DMS114 treated with DMSO at 0.1 percent for 48 hours (cell line): ENCODE measurements at regions not wholly inside any gene's neighbourhood (a gene's known extent, or its start where the extent isn't known, plus 50 kb on each side); places are given as distances from the start of the nearest gene placed in this dataset.

Experiments used
- DNase-seq: peaks from one replicate; lab custom pipeline; 2025; ENCODE audit not compliant: unreplicated experiment; lab: John Stamatoyannopoulos, UW

- DNase-seq: no peak
These were observed 77.4 kb upstream of the ALDH1B1 start for GRCh38 chr9:38315085-38315595.

- DNase-seq: no peak
These were observed 79.1 kb upstream of the ALDH1B1 start for GRCh38 chr9:38313421-38313820.

- no peak for DNase-seq
These were observed 80.1 kb upstream of the ALDH1B1 start for GRCh38 chr9:38312406-38312805.

- DNase-seq: no peak
These were observed 80.9 kb upstream of the ALDH1B1 start for GRCh38 chr9:38311382-38312270.

- no peak for DNase-seq
These were observed 82.9 kb upstream of the ALDH1B1 start for GRCh38 chr9:38309324-38310195.

- no peak for DNase-seq
These were observed 84.4 kb upstream of the ALDH1B1 start for GRCh38 chr9:38308136-38308535.

- no peak for DNase-seq
These were observed 85.6 kb upstream of the ALDH1B1 start for GRCh38 chr9:38306899-38307298.

- DNase-seq: no peak
These were observed 86.9 kb upstream of the ALDH1B1 start for GRCh38 chr9:38305582-38305981.

GRCh38 chr9:38301376-38302106 is 91.0 kb upstream of the ALDH1B1 start:
- no peak for DNase-seq

- no peak for DNase-seq
These were observed 92.6 kb upstream of the ALDH1B1 start for GRCh38 chr9:38299856-38300255.

GRCh38 chr9:38298904-38299303 is 93.6 kb upstream of the ALDH1B1 start:
- DNase-seq: no peak

GRCh38 chr9:38298503-38298902 is 94.0 kb upstream of the ALDH1B1 start:
- DNase-seq: no peak

- no peak for DNase-seq
These were observed 95.7 kb upstream of the ALDH1B1 start for GRCh38 chr9:38296807-38297206.

- DNase-seq: no peak
These were observed 96.7 kb upstream of the ALDH1B1 start for GRCh38 chr9:38295764-38296163.

GRCh38 chr9:38294220-38294960 is 98.1 kb upstream of the ALDH1B1 start:
- DNase-seq: no peak

- no peak for DNase-seq
These were observed 99.5 kb upstream of the ALDH1B1 start for GRCh38 chr9:38293022-38293421.

- no peak for DNase-seq
These were observed 100.0 kb upstream of the ALDH1B1 start for GRCh38 chr9:38292480-38292879.

- DNase-seq: no peak
These were observed 102.6 kb upstream of the ALDH1B1 start for GRCh38 chr9:38289866-38290245.

- no peak for DNase-seq
These were observed 103.2 kb upstream of the ALDH1B1 start for GRCh38 chr9:38289236-38289865.

- DNase-seq: no peak
These were observed 104.0 kb upstream of the ALDH1B1 start for GRCh38 chr9:38288502-38288901.
